ENCODE measurements at regions not wholly inside any gene's neighbourhood (a gene's known extent, or its start where the extent isn't known, plus 50 kb on each side); places are given as distances from the start of the nearest gene placed in this dataset.

DNA sequence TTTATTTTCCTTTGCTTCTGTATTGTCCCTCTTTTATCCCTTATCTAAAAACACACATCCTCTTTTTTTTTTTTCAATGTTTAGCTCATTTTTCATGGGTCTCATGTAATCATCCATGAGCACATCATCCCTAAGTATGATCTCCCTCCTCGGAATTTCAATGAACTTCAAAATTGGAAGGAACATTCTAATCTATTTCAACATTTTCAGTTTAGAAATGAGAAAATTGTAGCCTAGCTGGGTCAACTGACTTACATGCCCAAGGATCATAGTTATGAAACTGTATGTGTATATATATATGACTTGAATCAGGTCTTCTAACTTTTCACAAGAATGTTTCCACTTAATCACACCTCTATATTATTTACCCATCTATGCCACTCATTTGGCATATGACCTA, 77.7 kb downstream of the TUSC1 start:
- H3K27ac ChIP-seq (ENCODE audit: low read depth, low read length, poor library complexity, severe bottlenecking) = no peak overlapping the region
- CTCF ChIA-PET = no interaction called here

GRCh38 chr9:25584611-25585010, 93.6 kb downstream of the TUSC1 start:
- no peaks in the 10 kb centered on the region for H3K27me3 ChIP-seq (replicated peaks; ENCODE audit: insufficient read depth, low read depth, low read length, poor library complexity)
- ChIA-PET CTCF (no interaction called here), POLR2A (ENCODE audit: low non-redundant PET) (no interaction called here)
- H3K4me1 ChIP-seq (ENCODE audit: insufficient read depth, low read length, poor library complexity, severe bottlenecking) = no peaks in the 10 kb centered on the region
- no TSS peak for BruUV-seq (replicated peaks)
- intact Hi-C loops (cut with micrococcal nuclease; ENCODE audit: unreplicated experiment) = no loop called here
- no peak overlapping the region for H3K4me3 ChIP-seq (ENCODE audit: low read depth, low read length, poor library complexity, severe bottlenecking)
- H3K9me3 ChIP-seq (ENCODE audit: low read depth, low read length, poor library complexity, severe bottlenecking) = no peaks in the 10 kb centered on the region
- DNase-seq (ENCODE audit: low spot score) = no peak
- no peak overlapping the region for H3K27ac ChIP-seq (ENCODE audit: low read depth, low read length, poor library complexity, severe bottlenecking)
- no peak for TF ChIP-seq EZH2 (IDR thresholded peaks at IDR 0.05; ENCODE audit: borderline replicate concordance, low read depth, low read length, poor library complexity, severe bottlenecking)
- TF ChIP-seq CTCF (conservative IDR thresholded peaks at IDR 0.05; ENCODE audit: low read depth, low read length) = no peak
- no peaks in the 10 kb centered on the region for H3K36me3 ChIP-seq (ENCODE audit: insufficient read depth, low read length, poor library complexity, severe bottlenecking)

More for the DNA sequence above, 77.7 kb downstream of the TUSC1 start:
- no peak for DNase-seq (ENCODE audit: low spot score)
- Histone ChIP-seq H3K4me3 (ENCODE audit: low read depth, low read length, poor library complexity, severe bottlenecking) (no peak overlapping the region), H3K27me3 (replicated peaks; ENCODE audit: insufficient read depth, low read depth, low read length, poor library complexity) (no peaks in the 10 kb centered on the region), H3K9me3 (ENCODE audit: low read depth, low read length, poor library complexity, severe bottlenecking) (no peaks in the 10 kb centered on the region), H3K36me3 (ENCODE audit: insufficient read depth, low read length, poor library complexity, severe bottlenecking) (no peaks in the 10 kb centered on the region), H3K4me1 (ENCODE audit: insufficient read depth, low read length, poor library complexity, severe bottlenecking) (no peaks in the 10 kb centered on the region)
- no peak for TF ChIP-seq CTCF (conservative IDR thresholded peaks at IDR 0.05; ENCODE audit: low read depth, low read length)
- no peak for TF ChIP-seq EZH2 (IDR thresholded peaks at IDR 0.05; ENCODE audit: borderline replicate concordance, low read depth, low read length, poor library complexity, severe bottlenecking)
- intact Hi-C loops (cut with micrococcal nuclease; ENCODE audit: unreplicated experiment) = no loop called here
- BruUV-seq (replicated peaks) = no TSS peak
- POLR2A ChIA-PET (ENCODE audit: low non-redundant PET) = no interaction called here

- Histone ChIP-seq H3K4me1 (ENCODE audit: insufficient read depth, low read length, poor library complexity, severe bottlenecking) (no peaks in the 10 kb centered on the region), H3K36me3 (ENCODE audit: insufficient read depth, low read length, poor library complexity, severe bottlenecking) (no peaks in the 10 kb centered on the region), H3K27ac (ENCODE audit: low read depth, low read length, poor library complexity, severe bottlenecking) (no peak overlapping the region), H3K27me3 (replicated peaks; ENCODE audit: insufficient read depth, low read depth, low read length, poor library complexity) (no peaks in the 10 kb centered on the region), H3K4me3 (ENCODE audit: low read depth, low read length, poor library complexity, severe bottlenecking) (no peak overlapping the region), H3K9me3 (ENCODE audit: low read depth, low read length, poor library complexity, severe bottlenecking) (no peaks in the 10 kb centered on the region)
- intact Hi-C loops (cut with micrococcal nuclease; ENCODE audit: unreplicated experiment) = no loop called here
- TF ChIP-seq CTCF (conservative IDR thresholded peaks at IDR 0.05; ENCODE audit: low read depth, low read length) = no peak
- no peak for TF ChIP-seq EZH2 (IDR thresholded peaks at IDR 0.05; ENCODE audit: borderline replicate concordance, low read depth, low read length, poor library complexity, severe bottlenecking)
- ChIA-PET CTCF (no interaction called here), POLR2A (ENCODE audit: low non-redundant PET) (no interaction called here)
- no peak for DNase-seq (ENCODE audit: low spot score)
- BruUV-seq (replicated peaks) = no TSS peak
Observed at GRCh38 chr9:25573281-25573680, 105.0 kb downstream of the TUSC1 start.

Measured in A673 (cell line).